Endodermal cell (in vitro differentiated cells): ENCODE measurements at regions not wholly inside any gene's neighbourhood (a gene's known extent, or its start where the extent isn't known, plus 50 kb on each side); places are given as distances from the start of the nearest gene placed in this dataset.

Source experiments
- DNase-seq: peaks from one replicate; pipeline ENCODE4 v3.0.0-alpha.2; 2017
- H3K27ac ChIP-seq: 2 replicates; pipeline ENCODE4 v1.5.1; 2013; ENCODE audit warnings: mild to moderate bottlenecking, low read depth, low read length, moderate library complexity
- H3K27me3 ChIP-seq: 2 replicates; pipeline ENCODE4 v1.6.1; 2013; ENCODE audit warnings: mild to moderate bottlenecking, low read length, moderate library complexity; ENCODE audit not compliant: insufficient read depth, control insufficient read depth, poor library complexity, severe bottlenecking
- H3K36me3 ChIP-seq: 2 replicates; pipeline ENCODE4 v1.7.0; 2013; ENCODE audit warnings: mild to moderate bottlenecking, low read length, moderate library complexity; ENCODE audit not compliant: control insufficient read depth, insufficient read depth
- H3K4me1 ChIP-seq: one replicate; pipeline ENCODE4 v1.7.0; 2013; ENCODE audit warnings: low read length; ENCODE audit not compliant: control insufficient read depth, insufficient read depth
- H3K4me3 ChIP-seq: 2 replicates; pipeline ENCODE4 v1.5.1; 2013; ENCODE audit warnings: mild to moderate bottlenecking, low read length, moderate library complexity
- H3K9ac ChIP-seq: 2 replicates; pipeline ENCODE4 v1.6.1; 2013; ENCODE audit warnings: mild to moderate bottlenecking, low read length, moderate library complexity; ENCODE audit not compliant: poor library complexity, severe bottlenecking; ENCODE audit errors: extremely low read depth
- H3K9me3 ChIP-seq: 2 replicates; pipeline ENCODE4 v1.6.1; 2013; ENCODE audit warnings: mild to moderate bottlenecking, low read length, moderate library complexity; ENCODE audit not compliant: control insufficient read depth
- H3K27ac Mint-ChIP-seq: 2 replicates; pipeline ENCODE4 v1.8.0; 2020; ENCODE audit warnings: mixed read lengths
- H3K27me3 Mint-ChIP-seq: 2 replicates; pipeline ENCODE4 v1.8.0; 2021; ENCODE audit warnings: mild to moderate bottlenecking, mixed read lengths; ENCODE audit not compliant: insufficient read depth
- H3K36me3 Mint-ChIP-seq: 2 replicates; pipeline ENCODE4 v1.8.0; 2020; ENCODE audit warnings: low read depth, mixed read lengths
- H3K4me1 Mint-ChIP-seq: 2 replicates; pipeline ENCODE4 v1.8.0; 2020; ENCODE audit warnings: mixed read lengths
- H3K4me3 Mint-ChIP-seq: 2 replicates; pipeline ENCODE4 v1.8.0; 2020; ENCODE audit warnings: mild to moderate bottlenecking, moderate library complexity, mixed read lengths
- H3K9me3 Mint-ChIP-seq: 2 replicates; pipeline ENCODE4 v1.8.0; 2020; ENCODE audit warnings: mild to moderate bottlenecking, mixed read lengths
- WGBS, 2 experiments: methylation state at CpG; one replicate each; pipeline versions ENCODE4 v1.1.5 to v1.1.7; 2013; ENCODE audit warnings: missing lambda C conversion rate in 2 of 2, mixed read lengths in 1 of 2; ENCODE audit not compliant: insufficient coverage in 1 of 2, insufficient read length in 1 of 2; 5-methylcytosine and 5-hydroxymethylcytosine counted together
- TF ChIP-seq, protein P1 (sequence below): fragments of 200-600 bp; sonication (generic); conservative IDR thresholded peaks from 2 replicates; pipeline ENCODE4 v1.5.0; 2021; ENCODE audit warnings: antibody characterized with exemption, mild to moderate bottlenecking

- Mint-ChIP-seq H3K4me1 (peaks cover 7% of the 10 kb centered on the region), H3K36me3 (peaks cover 2% of the 10 kb centered on the region), H3K27me3 (no peaks in the 10 kb centered on the region), H3K27ac (no peak overlapping the region), H3K4me3 (no peak overlapping the region), H3K9me3 (peaks cover 5% of the 10 kb centered on the region)
- H3K36me3 ChIP-seq = no peaks in the 10 kb centered on the region
- DNase-seq = no peak
- H3K9ac ChIP-seq = no peak overlapping the region
- H3K4me3 ChIP-seq = no peak overlapping the region
- peaks cover 6% of the 10 kb centered on the region for H3K9me3 ChIP-seq
- TF ChIP-seq, protein P1, sequence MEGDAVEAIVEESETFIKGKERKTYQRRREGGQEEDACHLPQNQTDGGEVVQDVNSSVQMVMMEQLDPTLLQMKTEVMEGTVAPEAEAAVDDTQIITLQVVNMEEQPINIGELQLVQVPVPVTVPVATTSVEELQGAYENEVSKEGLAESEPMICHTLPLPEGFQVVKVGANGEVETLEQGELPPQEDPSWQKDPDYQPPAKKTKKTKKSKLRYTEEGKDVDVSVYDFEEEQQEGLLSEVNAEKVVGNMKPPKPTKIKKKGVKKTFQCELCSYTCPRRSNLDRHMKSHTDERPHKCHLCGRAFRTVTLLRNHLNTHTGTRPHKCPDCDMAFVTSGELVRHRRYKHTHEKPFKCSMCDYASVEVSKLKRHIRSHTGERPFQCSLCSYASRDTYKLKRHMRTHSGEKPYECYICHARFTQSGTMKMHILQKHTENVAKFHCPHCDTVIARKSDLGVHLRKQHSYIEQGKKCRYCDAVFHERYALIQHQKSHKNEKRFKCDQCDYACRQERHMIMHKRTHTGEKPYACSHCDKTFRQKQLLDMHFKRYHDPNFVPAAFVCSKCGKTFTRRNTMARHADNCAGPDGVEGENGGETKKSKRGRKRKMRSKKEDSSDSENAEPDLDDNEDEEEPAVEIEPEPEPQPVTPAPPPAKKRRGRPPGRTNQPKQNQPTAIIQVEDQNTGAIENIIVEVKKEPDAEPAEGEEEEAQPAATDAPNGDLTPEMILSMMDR = no peak
- H3K27me3 ChIP-seq = no peaks in the 10 kb centered on the region
- 87% methylated on average over 3 of the region's 3 CpGs; no CpG with 5 or more reads in 1 of the 2 experiments for WGBS, 2 experiments
- no peaks in the 10 kb centered on the region for H3K4me1 ChIP-seq
- H3K27ac ChIP-seq = no peak overlapping the region
Measured at GRCh38 chr11:25659706-25660105, 672.2 kb upstream of the ANO3 start.

DNA sequence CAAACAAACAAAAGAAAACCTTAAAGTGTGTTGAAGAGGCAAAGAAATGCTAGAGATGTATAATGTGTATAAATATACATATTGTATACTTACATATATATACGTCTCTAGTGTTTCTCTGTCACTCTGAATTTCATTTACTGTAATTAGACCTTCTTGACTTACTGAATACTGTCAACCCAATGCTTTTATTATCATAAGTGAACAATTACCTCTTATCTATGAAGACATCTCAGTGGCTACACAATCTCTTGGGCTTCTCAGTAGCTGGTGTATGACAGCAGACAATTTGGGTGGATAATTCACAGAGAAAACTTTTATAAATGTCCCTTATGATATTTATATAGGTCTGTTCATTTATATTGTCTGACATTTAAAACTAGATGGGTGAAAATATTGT, 664.1 kb upstream of the ANO3 start:
- Mint-ChIP-seq H3K36me3 (no peaks in the 10 kb centered on the region), H3K27ac (no peak overlapping the region), H3K4me3 (no peak overlapping the region), H3K27me3 (no peaks in the 10 kb centered on the region), H3K9me3 (no peaks in the 10 kb centered on the region), H3K4me1 (peaks cover 12% of the 10 kb centered on the region)
- Histone ChIP-seq H3K36me3 (no peaks in the 10 kb centered on the region), H3K27ac (no peak overlapping the region), H3K9ac (no peak overlapping the region), H3K4me1 (peaks cover 5% of the 10 kb centered on the region), H3K27me3 (no peaks in the 10 kb centered on the region), H3K9me3 (no peaks in the 10 kb centered on the region), H3K4me3 (no peak overlapping the region)
- 89% methylated on average over 1 of the region's 1 CpG; no CpG with 5 or more reads in 1 of the 2 experiments for WGBS, 2 experiments
- DNase-seq = no peak
- TF ChIP-seq, protein P1 = no peak

DNA sequence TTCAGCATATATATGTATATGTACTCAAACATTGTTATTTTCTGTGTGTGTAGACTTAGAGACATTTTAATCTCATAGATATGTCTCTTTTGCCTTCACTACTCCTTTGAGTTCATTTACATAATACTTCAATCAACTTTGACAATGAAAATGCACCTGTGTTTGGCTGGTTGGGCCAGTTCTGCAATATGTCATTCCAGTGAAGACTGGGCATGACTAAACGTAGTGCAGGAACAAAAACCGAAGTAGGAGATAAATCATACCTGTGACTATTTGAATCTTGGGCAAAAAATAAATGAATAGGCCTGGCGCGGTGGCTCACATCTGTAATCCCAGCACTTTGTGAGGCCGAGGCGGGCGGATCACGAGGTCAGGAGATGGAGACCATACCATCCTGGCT, 640.0 kb upstream of the ANO3 start:
- no peaks in the 10 kb centered on the region for H3K27me3 ChIP-seq
- H3K27me3 Mint-ChIP-seq = no peaks in the 10 kb centered on the region
- peaks cover 22% of the 10 kb centered on the region for H3K9me3 Mint-ChIP-seq
- peaks cover 20% of the 10 kb centered on the region for H3K9me3 ChIP-seq
- H3K4me1 Mint-ChIP-seq = peaks cover 18% of the 10 kb centered on the region
- H3K4me3 Mint-ChIP-seq = no peak overlapping the region
- no peak overlapping the region for H3K27ac ChIP-seq
- TF ChIP-seq, protein P1 = no peak
- no peak overlapping the region for H3K9ac ChIP-seq
- H3K4me1 ChIP-seq = no peaks in the 10 kb centered on the region
- 95 to 100% methylated on average over 7 to 8 of the region's 8 CpGs for WGBS, 2 experiments
- peaks cover 12% of the 10 kb centered on the region for H3K36me3 Mint-ChIP-seq
- H3K27ac Mint-ChIP-seq = no peak overlapping the region
- no peak overlapping the region for H3K4me3 ChIP-seq
- peaks cover 5% of the 10 kb centered on the region for H3K36me3 ChIP-seq
- DNase-seq = no peak
